ENCODE measurements at regions not wholly inside any gene's neighbourhood (a gene's known extent, or its start where the extent isn't known, plus 50 kb on each side); places are given as distances from the start of the nearest gene placed in this dataset.

- H3K4me3 ChIP-seq (ENCODE audit: control insufficient read depth, low read depth, low read length): no peak overlapping the region
- TF ChIP-seq, protein P1, sequence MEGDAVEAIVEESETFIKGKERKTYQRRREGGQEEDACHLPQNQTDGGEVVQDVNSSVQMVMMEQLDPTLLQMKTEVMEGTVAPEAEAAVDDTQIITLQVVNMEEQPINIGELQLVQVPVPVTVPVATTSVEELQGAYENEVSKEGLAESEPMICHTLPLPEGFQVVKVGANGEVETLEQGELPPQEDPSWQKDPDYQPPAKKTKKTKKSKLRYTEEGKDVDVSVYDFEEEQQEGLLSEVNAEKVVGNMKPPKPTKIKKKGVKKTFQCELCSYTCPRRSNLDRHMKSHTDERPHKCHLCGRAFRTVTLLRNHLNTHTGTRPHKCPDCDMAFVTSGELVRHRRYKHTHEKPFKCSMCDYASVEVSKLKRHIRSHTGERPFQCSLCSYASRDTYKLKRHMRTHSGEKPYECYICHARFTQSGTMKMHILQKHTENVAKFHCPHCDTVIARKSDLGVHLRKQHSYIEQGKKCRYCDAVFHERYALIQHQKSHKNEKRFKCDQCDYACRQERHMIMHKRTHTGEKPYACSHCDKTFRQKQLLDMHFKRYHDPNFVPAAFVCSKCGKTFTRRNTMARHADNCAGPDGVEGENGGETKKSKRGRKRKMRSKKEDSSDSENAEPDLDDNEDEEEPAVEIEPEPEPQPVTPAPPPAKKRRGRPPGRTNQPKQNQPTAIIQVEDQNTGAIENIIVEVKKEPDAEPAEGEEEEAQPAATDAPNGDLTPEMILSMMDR (conservative IDR thresholded peaks at IDR 0.05; ENCODE audit: control insufficient read depth, insufficient read depth, low read depth, low read length): no peak
- DNase-seq (ENCODE audit: low read depth): peak; percentile 62
Measured at GRCh38 chr9:129347316-129348120, 169.5 kb upstream of the IER5L start.

DNA sequence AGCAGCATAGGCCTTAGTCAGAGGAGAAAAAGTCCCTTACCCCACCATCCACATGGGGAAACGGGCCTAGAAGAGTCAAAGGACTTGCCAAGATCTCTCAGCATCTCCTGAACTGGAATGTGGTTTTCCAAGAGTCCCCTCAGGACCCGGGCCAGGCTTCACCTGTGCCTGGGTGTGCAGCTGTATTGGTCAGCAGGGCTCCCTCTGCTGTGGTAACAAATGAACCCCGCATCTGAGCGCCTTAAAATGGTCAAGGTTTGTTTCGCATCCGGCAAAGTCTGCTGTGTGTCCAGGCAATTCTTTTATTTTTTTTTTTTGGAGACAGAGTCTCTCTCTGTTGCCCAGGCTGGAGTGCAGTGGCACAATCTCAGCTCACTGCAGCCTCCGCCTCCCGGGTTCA, 168.0 kb upstream of the IER5L start:
- no peak for DNase-seq (ENCODE audit: low read depth)
- TF ChIP-seq, protein P1 (conservative IDR thresholded peaks at IDR 0.05; ENCODE audit: control insufficient read depth, insufficient read depth, low read depth, low read length): no peak
- no peak overlapping the region for H3K4me3 ChIP-seq (ENCODE audit: control insufficient read depth, low read depth, low read length)

DNA sequence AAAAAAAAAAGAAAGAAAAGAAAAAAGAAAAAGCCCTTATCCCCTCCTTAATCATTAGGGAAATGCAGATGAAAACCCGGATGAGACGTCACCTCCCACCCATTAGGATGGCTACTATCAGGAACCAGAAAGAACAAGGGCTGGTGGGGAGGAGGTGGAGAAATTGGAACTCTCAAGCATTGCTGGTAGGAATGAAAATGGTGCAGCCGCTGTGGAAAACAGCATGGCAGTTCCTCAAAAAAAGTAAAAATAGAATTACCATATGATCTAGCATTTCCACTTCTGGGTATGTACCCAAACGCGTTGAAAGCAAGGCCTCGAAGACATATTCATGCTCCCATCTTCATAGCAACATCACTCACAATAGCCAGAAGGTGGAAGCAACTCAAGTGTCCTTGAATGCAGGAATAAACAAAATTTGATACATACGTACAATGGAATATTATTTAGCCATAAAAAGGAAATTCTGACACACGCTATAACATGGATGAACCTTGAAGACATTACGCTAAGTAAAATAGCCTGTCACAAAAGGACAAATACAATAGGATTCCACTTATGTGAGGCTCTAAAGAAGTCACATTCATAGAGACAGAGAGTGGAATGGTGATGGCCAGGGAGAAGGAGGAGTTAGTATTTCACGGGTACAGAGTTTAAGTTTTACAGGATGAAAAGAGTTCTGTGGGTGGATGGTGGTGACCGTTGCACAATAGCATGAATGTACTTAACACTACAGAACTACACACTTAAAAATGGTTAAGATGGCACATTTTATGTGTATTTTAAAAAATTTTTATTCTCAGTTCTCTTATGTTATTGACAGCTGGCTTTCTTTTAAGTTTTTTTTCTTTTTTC, 166.8 kb upstream of the IER5L start:
- no peak for DNase-seq (ENCODE audit: low read depth)
- TF ChIP-seq, protein P1 (conservative IDR thresholded peaks at IDR 0.05; ENCODE audit: control insufficient read depth, insufficient read depth, low read depth, low read length): no peak
- H3K4me3 ChIP-seq (ENCODE audit: control insufficient read depth, low read depth, low read length): no peak overlapping the region

- TF ChIP-seq, protein P1 (conservative IDR thresholded peaks at IDR 0.05; ENCODE audit: control insufficient read depth, insufficient read depth, low read depth, low read length): peak; percentile 4
- peak; percentile 45 for DNase-seq (ENCODE audit: low read depth)
Measured at GRCh38 chr9:129343424-129344375, 165.6 kb upstream of the IER5L start.

GRCh38 chr9:129342591-129343423, 164.7 kb upstream of the IER5L start:
- no peak for DNase-seq (ENCODE audit: low read depth)
- TF ChIP-seq, protein P1 (conservative IDR thresholded peaks at IDR 0.05; ENCODE audit: control insufficient read depth, insufficient read depth, low read depth, low read length): no peak
- no peak overlapping the region for H3K4me3 ChIP-seq (ENCODE audit: control insufficient read depth, low read depth, low read length)

More at GRCh38 chr9:129343424-129344375, 165.6 kb upstream of the IER5L start:
- H3K4me3 ChIP-seq (ENCODE audit: control insufficient read depth, low read depth, low read length): no peak overlapping the region

All from fibroblast of mammary gland (primary cell).